Nephron (organoid): ENCODE measurements at regions not wholly inside any gene's neighbourhood (a gene's known extent, or its start where the extent isn't known, plus 50 kb on each side); places are given as distances from the start of the nearest gene placed in this dataset.

Source experiments
- H3K27ac Mint-ChIP-seq, 3 experiments: 2 replicates each; pipeline ENCODE4 v1.8.0; 2020; ENCODE audit warnings: mixed read lengths in 3 of 3, mild to moderate bottlenecking in 2 of 3, moderate library complexity in 1 of 3
- H3K27me3 Mint-ChIP-seq: 2 replicates; pipeline ENCODE4 v1.8.0; 2021; ENCODE audit warnings: low read depth, mild to moderate bottlenecking, moderate library complexity, mixed read lengths
- H3K36me3 Mint-ChIP-seq: 2 replicates; pipeline ENCODE4 v1.8.0; 2020; ENCODE audit warnings: low read depth, mixed read lengths
- H3K4me1 Mint-ChIP-seq: 2 replicates; pipeline ENCODE4 v1.8.0; 2020; ENCODE audit warnings: mixed read lengths
- H3K4me3 Mint-ChIP-seq, 3 experiments: 2 replicates each; pipeline ENCODE4 v1.8.0; 2020; ENCODE audit warnings: mild to moderate bottlenecking in 3 of 3, mixed read lengths in 3 of 3, moderate library complexity in 2 of 3
- H3K9me3 Mint-ChIP-seq: 2 replicates; pipeline ENCODE4 v1.8.0; 2020; ENCODE audit warnings: mixed read lengths
- CTCF ChIP-seq, 3 experiments: fragments of 200-600 bp; sonication (generic); IDR thresholded peaks; one replicate each; pipeline ENCODE4 v1.5.0; 2021; ENCODE audit warnings: antibody characterized with exemption in 3 of 3; ENCODE audit not compliant: unreplicated experiment in 3 of 3

GRCh38 chr6:109238396-109238795 is 143.1 kb downstream of the CEP57L1 start:
- Mint-ChIP-seq H3K4me3 (no peak overlapping the region), H3K27ac (no peak overlapping the region)
- TF ChIP-seq CTCF (IDR thresholded peaks at IDR 0.05; ENCODE audit: unreplicated experiment in 3 of 3) = no peak

GRCh38 chr6:109237986-109238329 is 142.7 kb downstream of the CEP57L1 start:
- peaks cover 4% of the 10 kb centered on the region for H3K9me3 Mint-ChIP-seq
- H3K27me3 Mint-ChIP-seq = no peaks in the 10 kb centered on the region
- no peaks in the 10 kb centered on the region for H3K36me3 Mint-ChIP-seq
- H3K4me3 Mint-ChIP-seq = no peak overlapping the region
- H3K4me1 Mint-ChIP-seq = peaks cover 11% of the 10 kb centered on the region
- peak overlapping the region in 1 of 3 experiments; percentile 1 for H3K27ac Mint-ChIP-seq
- no peak for TF ChIP-seq CTCF (IDR thresholded peaks at IDR 0.05; ENCODE audit: unreplicated experiment in 3 of 3)

More at GRCh38 chr6:109238396-109238795, 143.1 kb downstream of the CEP57L1 start:
- Mint-ChIP-seq H3K4me1 (peaks cover 11% of the 10 kb centered on the region), H3K36me3 (no peaks in the 10 kb centered on the region), H3K9me3 (peaks cover 5% of the 10 kb centered on the region), H3K27me3 (no peaks in the 10 kb centered on the region)

GRCh38 chr6:109237077-109237985 is 142.0 kb downstream of the CEP57L1 start:
- no peaks in the 10 kb centered on the region for H3K27me3 Mint-ChIP-seq
- peak overlapping the region in 1 of 3 experiments; percentile 1 for H3K27ac Mint-ChIP-seq
- H3K4me3 Mint-ChIP-seq = no peak overlapping the region
- TF ChIP-seq CTCF (IDR thresholded peaks at IDR 0.05; ENCODE audit: unreplicated experiment in 3 of 3) = no peak
- H3K9me3 Mint-ChIP-seq = peaks cover 4% of the 10 kb centered on the region
- H3K36me3 Mint-ChIP-seq = no peaks in the 10 kb centered on the region
- H3K4me1 Mint-ChIP-seq = peaks cover 11% of the 10 kb centered on the region

DNA sequence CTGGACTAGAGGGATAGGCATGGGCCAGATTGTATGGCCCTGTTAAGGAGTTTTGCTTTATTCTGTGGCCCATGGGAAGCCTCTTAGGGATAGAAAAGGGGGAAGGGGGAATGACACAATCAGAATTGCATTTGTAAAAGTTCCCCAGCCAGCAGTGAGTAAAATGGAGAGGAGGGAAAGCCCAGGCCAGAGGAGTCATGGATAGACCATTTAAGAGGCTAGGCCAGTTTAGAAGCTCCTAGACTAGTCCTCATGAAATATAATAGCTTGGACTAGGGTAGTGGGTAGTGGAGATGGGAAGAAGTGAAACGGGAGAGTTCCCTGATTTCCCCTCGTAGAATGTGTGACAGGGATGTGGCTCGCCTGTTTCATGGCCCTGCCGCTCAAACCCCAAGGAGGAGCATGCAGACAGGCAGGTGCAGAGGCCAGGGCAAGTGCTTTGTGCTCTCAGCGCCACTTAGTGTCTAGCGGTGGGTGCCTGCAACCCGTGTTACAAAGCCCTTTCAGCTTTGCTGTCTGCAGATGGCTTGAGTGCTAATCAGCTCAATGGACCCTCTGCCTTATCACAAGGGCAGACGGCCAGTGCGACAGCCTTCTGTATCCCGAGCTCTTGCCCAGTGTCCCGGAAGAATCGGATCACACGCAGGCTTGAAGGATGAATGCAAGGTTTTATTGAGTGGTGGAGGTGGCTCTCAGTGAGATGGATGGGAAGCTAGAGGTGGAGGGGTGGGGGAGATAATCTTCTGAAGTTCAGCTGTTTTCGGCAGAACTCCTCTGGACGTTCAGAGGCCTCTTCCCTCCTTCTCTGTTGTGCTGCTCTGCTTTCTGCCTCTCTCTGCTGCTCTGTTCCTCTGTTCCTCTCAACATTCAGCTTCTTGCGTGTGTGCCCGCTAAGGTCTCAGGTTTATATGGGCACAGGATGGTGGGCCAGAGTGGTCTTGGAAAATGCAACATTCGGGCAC is 141.1 kb downstream of the CEP57L1 start:
- Mint-ChIP-seq H3K4me1 (peaks cover 11% of the 10 kb centered on the region), H3K9me3 (peaks cover 4% of the 10 kb centered on the region), H3K4me3 (no peak overlapping the region), H3K27ac (no peak overlapping the region), H3K36me3 (no peaks in the 10 kb centered on the region), H3K27me3 (no peaks in the 10 kb centered on the region)
- no peak for TF ChIP-seq CTCF (IDR thresholded peaks at IDR 0.05; ENCODE audit: unreplicated experiment in 3 of 3)

DNA sequence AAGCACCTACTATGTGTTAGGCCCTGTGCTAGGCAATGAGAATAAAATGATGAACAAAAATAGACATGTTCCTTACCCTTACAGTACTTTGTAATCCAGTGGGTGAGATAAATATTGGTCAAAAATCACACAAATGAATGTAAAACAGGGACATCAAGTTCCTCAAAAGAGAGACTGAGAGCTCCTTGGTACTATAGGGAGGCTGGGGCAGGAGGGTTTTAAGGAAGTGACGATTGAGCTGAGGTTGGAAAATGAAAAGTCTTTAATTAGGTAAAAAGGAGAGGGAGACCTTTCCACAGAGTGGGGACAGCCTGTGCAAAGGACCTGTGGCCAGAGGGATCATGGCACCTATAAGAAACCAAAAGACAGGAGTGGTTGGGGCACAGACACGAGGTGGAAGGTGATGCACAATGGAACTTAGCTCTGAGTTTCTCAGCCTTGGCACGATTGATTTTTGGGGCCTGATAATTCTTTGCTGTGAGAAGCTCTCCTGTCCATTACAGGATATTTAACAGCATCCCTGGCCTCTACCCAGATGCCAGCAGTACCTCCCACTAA is 140.3 kb downstream of the CEP57L1 start:
- H3K4me3 Mint-ChIP-seq = no peak overlapping the region
- TF ChIP-seq CTCF (IDR thresholded peaks at IDR 0.05; ENCODE audit: unreplicated experiment in 3 of 3) = no peak
- no peaks in the 10 kb centered on the region for H3K36me3 Mint-ChIP-seq
- peaks cover 4% of the 10 kb centered on the region for H3K9me3 Mint-ChIP-seq
- H3K27ac Mint-ChIP-seq = no peak overlapping the region
- no peaks in the 10 kb centered on the region for H3K27me3 Mint-ChIP-seq
- peaks cover 11% of the 10 kb centered on the region for H3K4me1 Mint-ChIP-seq
